OCI-LY7 (cell line): ENCODE measurements at regions not wholly inside any gene's neighbourhood (a gene's known extent, or its start where the extent isn't known, plus 50 kb on each side); places are given as distances from the start of the nearest gene placed in this dataset.

Source experiments
- BruUV-seq: library from RNA; stranded (reverse); fragments of 400-500 nt; replicated peaks from 2 replicates; lab custom pipeline; 2021; lab: Mats Ljungman, UMichigan
- CTCF ChIA-PET: fragments of 300-600 bp; sonication (Branson Sonifier 250); formaldehyde crosslinking; loops from one replicate; lab custom pipeline; 2022; ENCODE audit warnings: antibody characterized with exemption; ENCODE audit not compliant: unreplicated experiment; lab: Charles Lee
- POLR2A ChIA-PET: fragments of 300-600 bp; sonication (Branson Sonifier 250); formaldehyde crosslinking; loops from one replicate; lab custom pipeline; 2022; ENCODE audit warnings: antibody characterized with exemption; lab: Charles Lee
- DNase-seq: peaks from one replicate; pipeline ENCODE4 v3.0.0-alpha.2; 2015; ENCODE audit warnings: low spot score
- H2AFZ ChIP-seq: fragments of 200-600 bp; sonication (generic), shearing (Covaris generic); 2 replicates; pipeline ENCODE4 v1.6.1; 2014; ENCODE audit warnings: mild to moderate bottlenecking, antibody characterized with exemption, low read length, moderate library complexity
- H3K27ac ChIP-seq: fragments of 200-600 bp; sonication (generic); 2 replicates; pipeline ENCODE4 v1.5.1; 2014; ENCODE audit warnings: mixed run types, low read depth, mild to moderate bottlenecking, moderate library complexity, low read length, inconsistent platforms; ENCODE audit not compliant: poor library complexity, severe bottlenecking
- H3K36me3 ChIP-seq: fragments of 200-600 bp; sonication (generic); 2 replicates; pipeline ENCODE4 v1.6.1; 2014; ENCODE audit warnings: mild to moderate bottlenecking, antibody characterized with exemption, low read length, moderate library complexity, mixed read lengths; ENCODE audit not compliant: insufficient read depth
- H3K4me1 ChIP-seq: fragments of 200-600 bp; sonication (generic); 2 replicates; pipeline ENCODE4 v1.5.1; 2014; ENCODE audit warnings: mild to moderate bottlenecking, low read length; ENCODE audit not compliant: insufficient read depth, poor library complexity, severe bottlenecking
- H3K4me2 ChIP-seq: fragments of 200-600 bp; sonication (generic); 2 replicates; pipeline ENCODE4 v1.6.1; 2014; ENCODE audit warnings: mild to moderate bottlenecking, low read length
- H3K4me3 ChIP-seq: fragments of 200-600 bp; sonication (generic); 2 replicates; pipeline ENCODE4 v1.5.1; 2014; ENCODE audit warnings: mild to moderate bottlenecking, low read depth, low read length; ENCODE audit not compliant: poor library complexity, severe bottlenecking
- H3K79me2 ChIP-seq: fragments of 200-600 bp; sonication (generic); 2 replicates; pipeline ENCODE4 v1.6.1; 2016; ENCODE audit warnings: low read depth, mild to moderate bottlenecking, low read length, moderate library complexity, mixed read lengths; ENCODE audit not compliant: insufficient read depth
- H3K9me2 ChIP-seq: fragments of 200-600 bp; sonication (generic); 2 replicates; pipeline ENCODE4 v1.6.1; 2016; ENCODE audit warnings: mild to moderate bottlenecking, low read length, mixed read lengths; ENCODE audit not compliant: insufficient read depth
- H3K9me3 ChIP-seq: fragments of 200-600 bp; sonication (generic); 2 replicates; pipeline ENCODE4 v1.6.1; 2014; ENCODE audit warnings: mild to moderate bottlenecking, mixed run types, low read length, mixed read lengths
- H4K20me1 ChIP-seq: fragments of 200-600 bp; sonication (generic); 2 replicates; pipeline ENCODE4 v1.6.1; 2014; ENCODE audit warnings: mild to moderate bottlenecking, antibody characterized with exemption, low read length, moderate library complexity, mixed read lengths; ENCODE audit not compliant: insufficient read depth
- CTCF ChIP-seq: fragments of 200-600 bp; sonication (generic); conservative IDR thresholded peaks from 2 replicates; pipeline ENCODE4 v1.5.1; 2014; ENCODE audit warnings: mild to moderate bottlenecking, antibody characterized with exemption, low read length, moderate library complexity, mixed read lengths
- EZH2phosphoT487 ChIP-seq: fragments of 200-600 bp; sonication (generic); IDR thresholded peaks from 2 replicates; pipeline ENCODE4 v1.6.1; 2018; ENCODE audit warnings: low read depth, borderline replicate concordance, mild to moderate bottlenecking, mixed run types, antibody characterized with exemption, low read length, moderate library complexity, mixed read lengths
- intact Hi-C: fragments of 100-400 bp; cut with micrococcal nuclease; formaldehyde crosslinking; loops from one replicate; pipeline ENCODE4 v1.10.0; 2022; ENCODE audit not compliant: unreplicated experiment

- CTCF ChIA-PET: no interaction called here
- Histone ChIP-seq H3K36me3 (no peaks in the 10 kb centered on the region), H3K9me3 (no peaks in the 10 kb centered on the region), H2AFZ (no peak overlapping the region), H3K4me1 (no peaks in the 10 kb centered on the region), H3K4me2 (no peak overlapping the region), H4K20me1 (no peaks in the 10 kb centered on the region), H3K9me2 (no peaks in the 10 kb centered on the region), H3K79me2 (no peaks in the 10 kb centered on the region), H3K4me3 (no peak overlapping the region), H3K27ac (no peak overlapping the region)
- no TSS peak for BruUV-seq
- intact Hi-C loops: no loop called here
- DNase-seq: no peak
- no peak for TF ChIP-seq CTCF
- TF ChIP-seq EZH2phosphoT487: no peak
- POLR2A ChIA-PET: interaction anchor here (1.3 kb wide), 1 partner anchor 25 kb away, joined by 7 read pairs; no protein-coding TSS in a partner anchor
These were observed 156.5 kb upstream of the DKK2 start for GRCh38 chr4:107192601-107193000.

GRCh38 chr4:107187091-107187490 is 151.0 kb upstream of the DKK2 start:
- Histone ChIP-seq H4K20me1 (no peaks in the 10 kb centered on the region), H3K4me1 (no peaks in the 10 kb centered on the region), H3K27ac (no peak overlapping the region), H3K36me3 (no peaks in the 10 kb centered on the region), H3K4me2 (no peak overlapping the region), H2AFZ (no peak overlapping the region), H3K9me2 (no peaks in the 10 kb centered on the region), H3K9me3 (no peaks in the 10 kb centered on the region), H3K79me2 (no peaks in the 10 kb centered on the region), H3K4me3 (no peak overlapping the region)
- BruUV-seq: no TSS peak
- TF ChIP-seq EZH2phosphoT487: no peak
- TF ChIP-seq CTCF: no peak
- ChIA-PET POLR2A (no interaction called here), CTCF (no interaction called here)
- intact Hi-C loops: no loop called here
- DNase-seq: no peak

GRCh38 chr4:107183155-107183774 is 147.2 kb upstream of the DKK2 start:
- no peaks in the 10 kb centered on the region for H3K4me1 ChIP-seq
- no peaks in the 10 kb centered on the region for H4K20me1 ChIP-seq
- CTCF ChIA-PET: no interaction called here
- BruUV-seq: no TSS peak
- TF ChIP-seq EZH2phosphoT487 (no peak), CTCF (peak; percentile 85)
- H3K79me2 ChIP-seq: no peaks in the 10 kb centered on the region
- no peaks in the 10 kb centered on the region for H3K9me2 ChIP-seq
- intact Hi-C loops: no loop called here
- POLR2A ChIA-PET: interaction anchor here (0.6 kb wide), 1 partner anchor 1049 kb away, joined by 3 read pairs; no protein-coding TSS in a partner anchor
- H2AFZ ChIP-seq: no peak overlapping the region
- H3K9me3 ChIP-seq: no peaks in the 10 kb centered on the region
- no peak overlapping the region for H3K27ac ChIP-seq
- DNase-seq: peak; percentile 50
- H3K4me3 ChIP-seq: no peak overlapping the region
- no peak overlapping the region for H3K4me2 ChIP-seq
- H3K36me3 ChIP-seq: no peaks in the 10 kb centered on the region
